Ishikawa (cell line): ENCODE measurements at regions not wholly inside any gene's neighbourhood (a gene's known extent, or its start where the extent isn't known, plus 50 kb on each side); places are given as distances from the start of the nearest gene placed in this dataset.

Experiments
- CEBPB ChIP-seq: IDR thresholded peaks from 2 replicates; pipeline ENCODE4 v1.6.1; 2012
- FOXM1 ChIP-seq: IDR thresholded peaks from 2 replicates; pipeline ENCODE4 v1.6.1; 2012; ENCODE audit warnings: low read depth, borderline replicate concordance
- REST ChIP-seq: IDR thresholded peaks from 2 replicates; pipeline ENCODE4 v1.6.1; 2012; ENCODE audit warnings: low read depth, mild to moderate bottlenecking
- USF1 ChIP-seq: IDR thresholded peaks from 2 replicates; pipeline ENCODE4 v1.6.1; 2012
- ZBTB7A ChIP-seq: IDR thresholded peaks from 2 replicates; pipeline ENCODE4 v1.6.1; 2012; ENCODE audit warnings: low read depth
- TF ChIP-seq, protein P1 (sequence below): IDR thresholded peaks from 2 replicates; pipeline ENCODE4 v1.6.1; 2012

GRCh38 chr4:22947851-22948250, 255.1 kb downstream of the GBA3 start:
- TF ChIP-seq REST (no peak), CEBPB (no peak), ZBTB7A (no peak), USF1 (no peak), FOXM1 (no peak)
- TF ChIP-seq, protein P1, sequence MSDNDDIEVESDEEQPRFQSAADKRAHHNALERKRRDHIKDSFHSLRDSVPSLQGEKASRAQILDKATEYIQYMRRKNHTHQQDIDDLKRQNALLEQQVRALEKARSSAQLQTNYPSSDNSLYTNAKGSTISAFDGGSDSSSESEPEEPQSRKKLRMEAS = no peak
